ENCODE measurements at regions not wholly inside any gene's neighbourhood (a gene's known extent, or its start where the extent isn't known, plus 50 kb on each side); places are given as distances from the start of the nearest gene placed in this dataset.

GRCh38 chr15:31457631-31458526 lies 131.2 kb downstream of the KLF13 start:
- H3K27ac ChIP-seq = no peak overlapping the region
- H3K27me3 ChIP-seq = no peaks in the 10 kb centered on the region
- DNase-seq = peak; percentile 56

GRCh38 chr15:31458596-31459399 lies 132.2 kb downstream of the KLF13 start:
- Histone ChIP-seq H3K27ac (no peak overlapping the region), H3K27me3 (no peaks in the 10 kb centered on the region), H3K4me3 (no peak overlapping the region), H3K36me3 (no peaks in the 10 kb centered on the region), H3K4me1 (no peaks in the 10 kb centered on the region), H3K9me3 (no peaks in the 10 kb centered on the region)
- ATAC-seq (no peak), DNase-seq (peak; percentile 19)
- TF ChIP-seq CTCF (IDR thresholded peaks at IDR 0.05) = no peak
- intact Hi-C loops (cut with DNase I) = no loop called here

More at GRCh38 chr15:31457631-31458526, 131.2 kb downstream of the KLF13 start:
- no peak overlapping the region for H3K4me3 ChIP-seq
- H3K9me3 ChIP-seq = no peaks in the 10 kb centered on the region
- peak; percentile 47 for ATAC-seq
- no peak for TF ChIP-seq CTCF (IDR thresholded peaks at IDR 0.05)
- no peaks in the 10 kb centered on the region for H3K36me3 ChIP-seq
- no peaks in the 10 kb centered on the region for H3K4me1 ChIP-seq
- intact Hi-C loops (cut with DNase I) = no loop called here

DNA sequence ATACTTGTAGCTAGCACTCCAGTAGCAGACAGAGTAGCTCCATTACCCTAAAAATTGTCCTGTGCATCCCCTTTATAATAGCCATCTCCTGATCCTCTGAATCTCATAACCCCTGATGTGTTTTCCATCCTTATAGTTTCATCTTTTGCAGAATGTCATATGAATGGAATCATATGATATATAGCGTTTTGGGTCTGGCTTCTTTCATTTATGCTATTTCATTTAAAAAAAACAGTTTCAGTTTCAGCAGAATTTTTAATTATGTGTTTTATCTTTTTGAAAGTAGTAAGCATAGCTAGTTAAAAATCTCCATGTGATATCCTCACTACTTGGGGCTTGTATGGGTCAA lies 132.7 kb downstream of the KLF13 start:
- no peaks in the 10 kb centered on the region for H3K27me3 ChIP-seq
- H3K27ac ChIP-seq = no peak overlapping the region
- ATAC-seq (no peak), DNase-seq (no peak)
- H3K4me1 ChIP-seq = no peaks in the 10 kb centered on the region
- H3K9me3 ChIP-seq = no peaks in the 10 kb centered on the region
- no peaks in the 10 kb centered on the region for H3K36me3 ChIP-seq
- H3K4me3 ChIP-seq = no peak overlapping the region
- no peak for TF ChIP-seq CTCF (IDR thresholded peaks at IDR 0.05)
- intact Hi-C loops (cut with DNase I) = no loop called here

DNA sequence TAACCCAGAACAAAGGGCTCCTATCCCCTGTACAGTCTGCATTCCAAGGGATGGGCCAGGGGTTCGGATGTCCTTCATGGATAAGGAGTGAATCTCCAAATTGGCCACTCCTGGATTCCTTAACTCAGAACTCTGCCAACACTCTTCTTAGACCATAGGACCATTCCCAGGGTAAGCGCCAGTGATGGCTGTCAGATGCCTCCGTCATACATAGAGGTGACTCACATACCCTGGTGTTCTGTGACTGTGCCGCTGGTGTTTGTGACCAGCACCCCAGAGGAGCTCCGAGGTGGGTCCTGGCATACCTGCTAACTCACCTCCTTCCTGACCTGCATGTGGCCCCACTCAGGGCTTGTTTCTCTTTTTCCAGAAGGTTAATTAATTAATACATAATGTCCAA lies 134.7 kb downstream of the KLF13 start:
- Histone ChIP-seq H3K9me3 (no peaks in the 10 kb centered on the region), H3K4me1 (no peaks in the 10 kb centered on the region), H3K36me3 (no peaks in the 10 kb centered on the region), H3K27me3 (no peaks in the 10 kb centered on the region), H3K27ac (no peak overlapping the region), H3K4me3 (no peak overlapping the region)
- peak; percentile 17 for DNase-seq
- no peak for ATAC-seq
- TF ChIP-seq CTCF (IDR thresholded peaks at IDR 0.05) = no peak
- intact Hi-C loops (cut with DNase I) = no loop called here

DNA sequence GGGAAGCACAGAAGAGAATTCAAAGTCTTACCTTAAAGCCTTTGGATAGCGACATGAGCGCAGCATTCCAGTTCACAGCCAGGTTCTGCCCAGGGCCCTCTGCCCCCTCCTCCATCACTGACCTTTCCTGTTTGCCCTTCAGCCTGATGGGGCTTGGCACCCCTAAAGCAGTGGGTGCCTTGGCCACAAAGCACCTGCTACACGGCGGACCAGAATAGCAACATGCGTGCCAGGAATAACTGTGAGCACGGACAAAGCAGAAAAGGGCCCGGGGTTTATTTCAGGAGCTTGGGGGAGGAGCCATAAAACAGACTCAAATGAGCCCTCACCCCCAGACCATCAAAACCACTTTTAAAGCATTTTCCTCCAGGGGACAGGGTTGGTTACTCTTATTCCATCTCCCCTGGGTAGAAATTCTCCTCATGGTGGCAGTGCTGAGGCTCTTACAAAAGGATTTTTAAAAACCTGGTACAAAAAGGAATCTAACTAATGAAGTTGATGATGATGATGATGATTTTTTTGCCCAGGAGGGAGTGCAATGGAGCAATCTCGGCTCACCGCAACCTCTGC lies 135.4 kb downstream of the KLF13 start:
- intact Hi-C loops (cut with DNase I) = no loop called here
- TF ChIP-seq CTCF (IDR thresholded peaks at IDR 0.05) = no peak
- peak; percentile 9 for DNase-seq

More for the DNA sequence above, 135.4 kb downstream of the KLF13 start:
- H3K4me1 ChIP-seq = no peaks in the 10 kb centered on the region
- H3K9me3 ChIP-seq = no peaks in the 10 kb centered on the region
- no peaks in the 10 kb centered on the region for H3K36me3 ChIP-seq
- H3K27me3 ChIP-seq = no peaks in the 10 kb centered on the region
- H3K27ac ChIP-seq = no peak overlapping the region
- H3K4me3 ChIP-seq = no peak overlapping the region
- ATAC-seq = no peak
